C4-2B (cell line): ENCODE measurements at regions not wholly inside any gene's neighbourhood (a gene's known extent, or its start where the extent isn't known, plus 50 kb on each side); places are given as distances from the start of the nearest gene placed in this dataset.

Experiments used
- ZFX ChIP-seq: fragments of 450-650 bp; IDR thresholded peaks from 2 replicates; pipeline ENCODE4 v1.6.1; 2017
- TF ChIP-seq, protein P1 (sequence below): fragments of 450-650 bp; conservative IDR thresholded peaks from 2 replicates; pipeline ENCODE4 v1.5.1; 2017; ENCODE audit warnings: mild to moderate bottlenecking

DNA sequence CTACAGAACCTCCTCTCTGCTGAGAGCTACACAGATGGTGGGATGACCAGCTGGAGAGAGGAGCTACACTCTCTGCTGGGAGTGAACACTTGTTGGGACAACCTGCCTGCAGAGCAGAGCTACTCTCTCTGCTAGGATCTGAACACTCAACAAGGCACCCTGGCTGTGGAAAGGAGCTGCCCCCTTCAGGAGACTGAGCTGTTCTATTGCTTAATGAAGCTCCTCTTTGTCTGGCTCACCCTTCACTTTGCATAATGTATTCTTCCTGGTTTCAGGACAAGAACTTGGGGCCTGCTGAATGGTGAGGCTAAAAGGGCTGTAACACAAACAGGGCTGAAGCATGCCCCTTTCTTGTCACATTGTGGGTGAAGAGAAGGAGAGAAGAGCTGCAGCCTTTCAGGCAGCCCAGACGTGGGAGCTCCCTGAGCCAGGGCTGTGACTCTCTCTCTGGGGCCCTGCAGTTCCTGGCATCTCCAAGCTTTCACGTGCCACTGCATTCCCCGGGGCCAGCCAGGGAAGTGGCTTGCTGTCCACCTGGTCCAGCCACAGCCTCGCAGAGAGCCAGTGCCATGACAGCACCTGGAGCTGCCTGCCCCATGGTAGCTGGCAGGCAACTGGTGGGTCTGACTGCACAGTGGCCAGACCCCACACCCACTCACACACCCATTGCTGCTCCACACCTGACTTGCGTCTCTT, 272.8 kb upstream of the KCNJ16 start:
- TF ChIP-seq, protein P1, sequence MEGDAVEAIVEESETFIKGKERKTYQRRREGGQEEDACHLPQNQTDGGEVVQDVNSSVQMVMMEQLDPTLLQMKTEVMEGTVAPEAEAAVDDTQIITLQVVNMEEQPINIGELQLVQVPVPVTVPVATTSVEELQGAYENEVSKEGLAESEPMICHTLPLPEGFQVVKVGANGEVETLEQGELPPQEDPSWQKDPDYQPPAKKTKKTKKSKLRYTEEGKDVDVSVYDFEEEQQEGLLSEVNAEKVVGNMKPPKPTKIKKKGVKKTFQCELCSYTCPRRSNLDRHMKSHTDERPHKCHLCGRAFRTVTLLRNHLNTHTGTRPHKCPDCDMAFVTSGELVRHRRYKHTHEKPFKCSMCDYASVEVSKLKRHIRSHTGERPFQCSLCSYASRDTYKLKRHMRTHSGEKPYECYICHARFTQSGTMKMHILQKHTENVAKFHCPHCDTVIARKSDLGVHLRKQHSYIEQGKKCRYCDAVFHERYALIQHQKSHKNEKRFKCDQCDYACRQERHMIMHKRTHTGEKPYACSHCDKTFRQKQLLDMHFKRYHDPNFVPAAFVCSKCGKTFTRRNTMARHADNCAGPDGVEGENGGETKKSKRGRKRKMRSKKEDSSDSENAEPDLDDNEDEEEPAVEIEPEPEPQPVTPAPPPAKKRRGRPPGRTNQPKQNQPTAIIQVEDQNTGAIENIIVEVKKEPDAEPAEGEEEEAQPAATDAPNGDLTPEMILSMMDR: no peak
- TF ChIP-seq ZFX: no peak
